B cell (primary cell): ENCODE measurements at regions not wholly inside any gene's neighbourhood (a gene's known extent, or its start where the extent isn't known, plus 50 kb on each side); places are given as distances from the start of the nearest gene placed in this dataset.

ENCODE experiments used
- ATAC-seq: fragments of 200-7000 bp; cut with Tn5 transposase; one replicate; pipeline ENCODE4 v1.10.0; 2021; ENCODE audit warnings: low read depth, mild to moderate bottlenecking, moderate number of reproducible peaks, moderate library complexity
- CTCF ChIA-PET: fragments of 350-600 bp; sonication (Branson Sonifier 250); formaldehyde crosslinking; loops from one replicate; lab custom pipeline; 2021; ENCODE audit warnings: antibody characterized with exemption, inconsistent platforms; lab: Charles Lee
- POLR2A ChIA-PET: fragments of 350-600 bp; sonication (Branson Sonifier 250); formaldehyde crosslinking; loops from one replicate; lab custom pipeline; 2021; ENCODE audit warnings: antibody characterized with exemption; lab: Charles Lee
- DNase-seq: peaks from one replicate; pipeline ENCODE4 v3.0.0; 2013
- H2AFZ ChIP-seq: 2 replicates; pipeline ENCODE4 v1.6.1; 2012; ENCODE audit warnings: mild to moderate bottlenecking, low read depth, low read length; ENCODE audit not compliant: insufficient read depth, poor library complexity, severe bottlenecking
- H3K27ac ChIP-seq, 2 donors: 1 replicate in 1 of 2; 2 replicates in 1 of 2; pipeline ENCODE4 v1.5.1; 2012 to 2013; ENCODE audit warnings: low read length in 2 of 2, mild to moderate bottlenecking in 2 of 2, moderate library complexity in 1 of 2
- H3K27me3 ChIP-seq, 4 experiments: fragments of 200-600 bp in 1 of 4; sonication (generic) in 1 of 4; replicated peaks in 1 of 4; 1 replicate in 2 of 4; 2 replicates in 2 of 4; pipeline versions ENCODE4 v1.6.1 to v1.7.0; 2013 to 2016; ENCODE audit warnings: low read length in 3 of 4, mild to moderate bottlenecking in 2 of 4, mixed read lengths in 1 of 4, moderate library complexity in 1 of 4; ENCODE audit not compliant: insufficient read depth in 4 of 4, control insufficient read depth in 3 of 4; ENCODE audit errors: control extremely low read depth in 1 of 4
- H3K36me3 ChIP-seq, 2 experiments: replicated peaks in 1 of 2; 1 replicate in 1 of 2; 2 replicates in 1 of 2; pipeline versions ENCODE4 v1.6.1 to v1.7.1; 2013; ENCODE audit warnings: low read length in 1 of 2; ENCODE audit not compliant: insufficient read depth in 2 of 2, control insufficient read depth in 1 of 2; ENCODE audit errors: control extremely low read depth in 1 of 2, extremely low read depth in 1 of 2
- H3K4me1 ChIP-seq, 2 donors: fragments of 200-600 bp in 1 of 2; sonication (generic) in 1 of 2; 1 replicate in 1 of 2; 2 replicates in 1 of 2; pipeline versions ENCODE4 v1.5.1 to v1.6.1; 2013 to 2017; ENCODE audit warnings: low read length in 2 of 2; ENCODE audit not compliant: control insufficient read depth in 2 of 2, insufficient read depth in 2 of 2
- H3K4me2 ChIP-seq: replicated peaks from 2 replicates; pipeline ENCODE3; 2012; ENCODE audit warnings: mild to moderate bottlenecking, low read depth, low read length; ENCODE audit not compliant: poor library complexity, severe bottlenecking
- H3K4me3 ChIP-seq, 5 experiments: fragments of 200-600 bp in 1 of 5; sonication (generic) in 1 of 5; 1 replicate in 3 of 5; 2 replicates in 2 of 5; pipeline versions ENCODE4 v1.5.1 to v1.7.0; 2011 to 2016; ENCODE audit warnings: low read length in 4 of 5, mild to moderate bottlenecking in 4 of 5, low read depth in 2 of 5, control low read depth in 1 of 5, moderate library complexity in 1 of 5; ENCODE audit not compliant: insufficient read depth in 1 of 5; ENCODE audit errors: control extremely low read depth in 1 of 5, extremely low read depth in 1 of 5
- H3K79me2 ChIP-seq: fragments of 200-600 bp; sonication (generic); one replicate; pipeline ENCODE4 v1.6.0; 2016; ENCODE audit warnings: low read length; ENCODE audit not compliant: control insufficient read depth, insufficient read depth
- H3K9ac ChIP-seq: fragments of 200-600 bp; sonication (generic); 2 replicates; pipeline ENCODE4 v1.6.1; 2017; ENCODE audit warnings: mild to moderate bottlenecking, low read length, moderate library complexity
- H3K9me3 ChIP-seq, 3 donors: one replicate each; pipeline versions ENCODE4 v1.6.1 to v1.7.1; 2013; ENCODE audit warnings: low read length in 2 of 3; ENCODE audit not compliant: control insufficient read depth in 2 of 3, insufficient read depth in 1 of 3; ENCODE audit errors: control extremely low read depth in 1 of 3
- H4K20me1 ChIP-seq: 2 replicates; pipeline ENCODE4 v1.6.0; 2012; ENCODE audit warnings: mild to moderate bottlenecking, low read length; ENCODE audit not compliant: insufficient read depth, control insufficient read depth, poor library complexity, severe bottlenecking
- H3K27ac Mint-ChIP-seq: one replicate; pipeline ENCODE4 v1.8.0; 2021; ENCODE audit warnings: mixed read lengths
- H3K27me3 Mint-ChIP-seq: one replicate; pipeline ENCODE4 v1.8.0; 2021; ENCODE audit warnings: mixed read lengths
- H3K4me1 Mint-ChIP-seq: one replicate; pipeline ENCODE4 v1.8.0; 2021; ENCODE audit warnings: mixed read lengths
- H3K4me3 Mint-ChIP-seq: one replicate; pipeline ENCODE4 v1.8.0; 2021; ENCODE audit warnings: mixed read lengths
- H3K9me3 Mint-ChIP-seq: one replicate; pipeline ENCODE4 v1.8.0; 2022; ENCODE audit warnings: mixed read lengths; ENCODE audit not compliant: insufficient read depth
- CTCF ChIP-seq: fragments of 200-600 bp; IDR thresholded peaks from one replicate; pipeline ENCODE4 v1.8.0; 2022; ENCODE audit warnings: antibody characterized with exemption, mild to moderate bottlenecking
- EZH2 ChIP-seq: IDR thresholded peaks from 2 replicates; pipeline ENCODE4 v1.6.1; 2012; ENCODE audit warnings: borderline replicate concordance, low read depth, mild to moderate bottlenecking, moderate library complexity, low read length; ENCODE audit not compliant: insufficient read depth, poor library complexity, severe bottlenecking
- WGBS: methylation state at CpG from one replicate; pipeline ENCODE4 v1.1.5; 2013; ENCODE audit warnings: missing lambda C conversion rate; ENCODE audit not compliant: insufficient coverage; 5-methylcytosine and 5-hydroxymethylcytosine counted together
- intact Hi-C: fragments of 100-400 bp; cut with micrococcal nuclease; formaldehyde crosslinking; loops from one replicate; pipeline ENCODE4 v1.10.0; 2022

GRCh38 chr16:72247821-72248253, 75.9 kb upstream of the PMFBP1 start:
- ATAC-seq (no peak), DNase-seq (no peak)
- no peaks in the 10 kb centered on the region for H4K20me1 ChIP-seq
- POLR2A ChIA-PET: no interaction called here
- Mint-ChIP-seq H3K4me3 (no peak overlapping the region), H3K4me1 (no peaks in the 10 kb centered on the region), H3K27me3 (no peaks in the 10 kb centered on the region), H3K27ac (no peak overlapping the region), H3K9me3 (no peaks in the 10 kb centered on the region)
- no peak overlapping the region for H3K9ac ChIP-seq
- CTCF ChIA-PET: no interaction called here
- no peak overlapping the region for H2AFZ ChIP-seq
- H3K79me2 ChIP-seq: no peaks in the 10 kb centered on the region
- intact Hi-C loops: no loop called here
- no peaks in the 10 kb centered on the region for H3K27me3 ChIP-seq
- H3K4me3 ChIP-seq: no peak overlapping the region
- no CpG with 5 or more reads among the region's 5 CpGs for WGBS
- no peak for TF ChIP-seq EZH2
- no peak for TF ChIP-seq CTCF
- no peak overlapping the region for H3K27ac ChIP-seq
- H3K4me2 ChIP-seq: no peak overlapping the region
- H3K9me3 ChIP-seq: no peaks in the 10 kb centered on the region
- H3K36me3 ChIP-seq: no peaks in the 10 kb centered on the region
- H3K4me1 ChIP-seq: no peaks in the 10 kb centered on the region

GRCh38 chr16:72246423-72246822, 74.5 kb upstream of the PMFBP1 start:
- Mint-ChIP-seq H3K27ac (no peak overlapping the region), H3K4me3 (no peak overlapping the region), H3K9me3 (no peaks in the 10 kb centered on the region), H3K4me1 (no peaks in the 10 kb centered on the region), H3K27me3 (no peaks in the 10 kb centered on the region)
- WGBS: 86% methylated on average over 2 of the region's 5 CpGs
- Histone ChIP-seq H3K4me3 (no peak overlapping the region), H3K36me3 (no peaks in the 10 kb centered on the region), H3K27ac (no peak overlapping the region), H3K4me2 (no peak overlapping the region), H3K4me1 (no peaks in the 10 kb centered on the region), H2AFZ (no peak overlapping the region), H3K27me3 (no peaks in the 10 kb centered on the region), H4K20me1 (no peaks in the 10 kb centered on the region), H3K9me3 (no peaks in the 10 kb centered on the region), H3K9ac (no peak overlapping the region), H3K79me2 (no peaks in the 10 kb centered on the region)
- POLR2A ChIA-PET: no interaction called here
- CTCF ChIA-PET: no interaction called here
- DNase-seq (no peak), ATAC-seq (no peak)
- intact Hi-C loops: no loop called here
- TF ChIP-seq EZH2 (no peak), CTCF (no peak)
